Stimulated activated CD4-positive, alpha-beta T cell treated with anti-CD3 and anti-CD28 coated beads, Interleukin-2, amount 100 ng/mL, for 24 hours (primary cell): ENCODE measurements at regions not wholly inside any gene's neighbourhood (a gene's known extent, or its start where the extent isn't known, plus 50 kb on each side); places are given as distances from the start of the nearest gene placed in this dataset.

Experiments used
- DNase-seq, 2 donors: peaks; one replicate each; pipeline ENCODE4 v3.0.0-alpha.2; 2020

- no peak for DNase-seq
Measured at GRCh38 chr14:100955201-100955600, 51.7 kb upstream of the RTL1 start.

GRCh38 chr14:100962494-100962893 is 59.0 kb upstream of the RTL1 start:
- DNase-seq = no peak

GRCh38 chr14:100965296-100965695 is 61.8 kb upstream of the RTL1 start:
- no peak for DNase-seq

GRCh38 chr14:100967178-100967577 is 63.7 kb upstream of the RTL1 start:
- DNase-seq = no peak

GRCh38 chr14:100967930-100968329 is 64.4 kb upstream of the RTL1 start:
- no peak for DNase-seq

GRCh38 chr14:100972118-100972897 is 68.8 kb upstream of the RTL1 start:
- DNase-seq = no peak

- DNase-seq = no peak
Measured at GRCh38 chr14:100975671-100976070, 72.1 kb upstream of the RTL1 start.

GRCh38 chr14:100979079-100979478 is 75.6 kb upstream of the RTL1 start:
- no peak for DNase-seq

GRCh38 chr14:100979780-100980179 is 76.3 kb upstream of the RTL1 start:
- no peak for DNase-seq

GRCh38 chr14:100980823-100981222 is 77.3 kb upstream of the RTL1 start:
- no peak for DNase-seq

- DNase-seq = no peak
Measured at GRCh38 chr14:100981809-100982208, 78.3 kb upstream of the RTL1 start.

GRCh38 chr14:100982353-100982752 is 78.8 kb upstream of the RTL1 start:
- no peak for DNase-seq

GRCh38 chr14:100982762-100983161 is 79.2 kb upstream of the RTL1 start:
- DNase-seq = no peak

- DNase-seq = no peak
Measured at GRCh38 chr14:100983710-100984109, 80.2 kb upstream of the RTL1 start.

GRCh38 chr14:100988011-100988410 is 84.5 kb upstream of the RTL1 start:
- no peak for DNase-seq

GRCh38 chr14:100988411-100988900 is 84.9 kb upstream of the RTL1 start:
- no peak for DNase-seq

- no peak for DNase-seq
Measured at GRCh38 chr14:100988956-100989355, 85.4 kb upstream of the RTL1 start.

- DNase-seq = no peak
Measured at GRCh38 chr14:100989924-100990323, 86.4 kb upstream of the RTL1 start.

GRCh38 chr14:100994082-100994481 is 90.6 kb upstream of the RTL1 start:
- DNase-seq = no peak

- DNase-seq = no peak
Measured at GRCh38 chr14:100994756-100995330, 91.3 kb upstream of the RTL1 start.

GRCh38 chr14:101000711-101001250 is 97.3 kb upstream of the RTL1 start:
- DNase-seq = no peak

- no peak for DNase-seq
Measured at GRCh38 chr14:101001311-101002069, 98.0 kb upstream of the RTL1 start.

GRCh38 chr14:101002738-101003137 is 99.2 kb upstream of the RTL1 start:
- no peak for DNase-seq

GRCh38 chr14:101004176-101004575 is 100.7 kb upstream of the RTL1 start:
- no peak for DNase-seq
